Esophagus muscularis mucosa (tissue), 4 donors: ENCODE measurements at regions not wholly inside any gene's neighbourhood (a gene's known extent, or its start where the extent isn't known, plus 50 kb on each side); places are given as distances from the start of the nearest gene placed in this dataset.

Experiments used
- CTCF ChIP-seq, 3 experiments: fragments of 200-600 bp in 2 of 3; fragments of 450-650 bp in 1 of 3; sonication (generic) in 2 of 3; IDR thresholded peaks; one replicate each; pipeline ENCODE4 v1.5.1; 2017 to 2019; ENCODE audit warnings: antibody characterized with exemption in 3 of 3, mild to moderate bottlenecking in 2 of 3, moderate library complexity in 1 of 3
- EP300 ChIP-seq: sonication (generic); formaldehyde crosslinking; IDR thresholded peaks from one replicate; pipeline ENCODE4 v1.6.1; 2017; ENCODE audit warnings: antibody characterized with exemption
- POLR2A ChIP-seq: fragments of 450-650 bp; IDR thresholded peaks from one replicate; pipeline ENCODE4 v1.6.1; 2017; ENCODE audit warnings: antibody characterized with exemption, moderate library complexity, mild to moderate bottlenecking, low read depth

DNA sequence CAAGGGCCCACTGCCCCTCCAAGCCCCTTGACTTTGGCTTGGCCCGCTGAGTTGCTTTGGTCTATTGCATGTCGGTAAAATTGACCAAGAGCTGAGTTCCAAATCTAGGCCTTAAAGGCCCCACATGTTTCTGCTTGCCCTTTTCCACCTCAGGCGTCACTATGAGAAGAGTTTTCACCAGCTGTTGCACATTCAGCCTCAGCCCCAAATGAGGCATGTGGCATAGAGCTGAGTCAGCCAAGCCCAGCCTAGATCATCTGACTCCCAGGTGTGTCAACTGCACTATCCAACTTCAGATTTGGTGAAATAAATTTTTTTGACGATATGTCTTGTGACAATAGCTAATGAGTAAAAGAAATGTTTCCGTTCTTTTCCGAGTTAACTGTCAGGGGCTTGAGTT, 424.5 kb upstream of the FAM47C start:
- TF ChIP-seq CTCF (IDR thresholded peaks at IDR 0.05): no peak
- no peak for TF ChIP-seq EP300
- TF ChIP-seq POLR2A: no peak
